LoVo (cell line): ENCODE measurements at regions not wholly inside any gene's neighbourhood (a gene's known extent, or its start where the extent isn't known, plus 50 kb on each side); places are given as distances from the start of the nearest gene placed in this dataset.

Experiments
- DNase-seq: peaks from one replicate; pipeline ENCODE4 v3.0.0-alpha.2; 2016; ENCODE audit warnings: low spot score

DNA sequence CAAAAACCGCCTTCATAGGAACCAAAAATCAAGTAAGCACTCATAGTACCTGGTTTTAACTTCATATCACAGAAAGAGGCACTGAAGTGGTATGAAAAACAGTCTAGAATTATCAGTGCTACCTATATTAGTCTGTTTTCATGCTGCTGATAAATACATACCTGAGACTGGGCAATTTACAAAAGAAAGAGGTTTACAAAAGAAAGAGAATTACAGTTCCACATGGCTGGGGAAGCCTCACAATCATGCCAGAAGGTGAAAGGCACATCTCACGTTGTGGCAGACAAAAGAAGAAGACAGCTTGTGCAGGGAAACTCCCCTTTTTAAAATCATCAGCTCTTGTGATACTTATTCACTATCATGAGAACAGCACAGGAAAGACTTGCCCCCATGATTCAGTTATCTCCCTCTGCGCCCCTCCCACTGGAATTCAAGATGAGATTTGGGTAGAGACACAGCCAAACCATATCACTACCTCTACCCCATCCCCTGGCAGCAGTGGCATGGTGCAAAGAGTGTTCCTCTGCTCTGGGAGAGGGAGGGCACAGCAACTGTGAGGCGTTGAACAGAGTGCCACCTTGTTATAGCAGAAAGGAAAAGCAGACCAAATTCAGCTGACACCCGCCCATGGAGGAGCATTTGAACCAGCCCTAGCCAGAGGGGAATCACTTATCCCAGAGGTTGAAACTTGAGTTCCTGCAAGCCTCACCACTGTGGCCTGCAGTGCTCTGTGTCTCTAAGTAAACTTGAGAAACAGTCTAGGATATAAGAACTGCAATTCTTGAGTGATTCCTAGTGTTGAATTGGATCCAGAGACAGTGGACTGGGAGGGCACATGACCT is 61.9 kb upstream of the PTPRZ1 start:
- DNase-seq: no peak

DNA sequence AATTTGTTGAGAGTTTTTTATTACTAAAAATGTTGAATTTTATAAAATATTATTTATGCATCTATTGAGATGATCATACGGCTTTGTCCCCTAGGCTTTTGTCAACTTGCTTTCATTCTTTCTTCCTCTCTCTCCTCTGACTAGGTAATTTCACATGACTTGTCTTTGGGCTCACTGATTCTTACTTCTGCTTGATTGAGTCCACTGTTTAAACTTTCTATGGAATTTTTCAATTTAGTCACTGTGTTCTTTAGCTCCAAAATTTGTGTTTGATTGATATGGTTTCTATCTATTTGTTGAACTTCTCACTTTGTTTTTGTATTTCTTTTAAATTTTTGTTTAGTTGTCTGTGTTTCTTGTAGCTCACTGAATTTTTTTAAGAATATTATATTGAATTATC is 65.9 kb upstream of the PTPRZ1 start:
- no peak for DNase-seq

DNA sequence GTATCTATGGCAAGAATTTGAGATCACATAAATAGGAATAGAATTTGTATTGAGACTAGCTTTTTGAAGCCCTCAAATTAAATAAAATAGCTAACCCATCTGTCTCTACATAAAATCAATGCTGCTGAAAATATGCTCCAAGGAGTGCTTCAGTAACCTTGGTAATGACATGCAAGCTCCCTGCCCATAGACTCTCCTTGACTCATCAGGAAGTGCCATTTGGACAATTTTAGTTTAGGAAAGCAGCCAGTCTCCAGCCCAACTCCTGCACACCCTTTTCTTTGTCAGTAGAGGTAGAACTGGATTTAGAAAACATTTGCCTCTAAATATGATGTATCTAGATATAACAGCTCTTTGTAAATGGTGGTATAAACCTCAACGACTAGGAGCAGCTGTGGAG is 69.9 kb upstream of the PTPRZ1 start:
- no peak for DNase-seq

DNA sequence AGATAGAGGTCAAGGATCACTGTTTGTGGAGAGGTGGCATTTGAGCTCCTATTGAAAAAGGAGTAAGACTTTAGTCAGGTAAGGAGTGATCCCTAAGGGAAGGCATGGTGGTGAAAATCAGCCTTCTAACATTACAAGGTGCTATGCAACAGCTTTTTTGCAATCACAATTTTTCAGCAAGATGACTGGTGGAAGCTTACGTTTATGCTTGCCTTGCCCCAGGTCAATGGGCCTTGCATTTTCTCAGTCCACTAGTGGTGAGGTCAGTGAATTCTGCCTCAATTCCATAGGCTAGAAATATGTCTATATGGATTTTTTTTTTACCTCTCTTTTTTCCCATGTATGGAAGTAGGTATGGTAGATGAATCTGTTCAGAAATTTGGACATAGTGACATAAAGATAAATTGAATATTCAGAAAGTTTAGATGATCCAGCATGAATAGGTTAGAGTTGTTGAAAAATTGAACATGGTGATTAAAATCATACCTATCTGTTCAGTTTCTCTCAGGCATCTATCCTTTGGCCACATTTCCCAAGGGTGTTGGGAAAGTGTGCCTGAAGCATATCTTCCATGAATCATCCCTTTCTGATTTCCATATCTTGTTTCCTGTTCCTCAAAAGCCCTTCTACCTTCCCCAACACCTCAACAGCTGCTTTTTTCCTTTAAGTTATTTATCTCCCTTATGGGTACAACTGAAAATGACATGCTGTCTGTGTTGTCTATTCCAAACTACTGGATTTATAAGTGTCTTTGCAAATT is 71.9 kb upstream of the PTPRZ1 start:
- no peak for DNase-seq

DNA sequence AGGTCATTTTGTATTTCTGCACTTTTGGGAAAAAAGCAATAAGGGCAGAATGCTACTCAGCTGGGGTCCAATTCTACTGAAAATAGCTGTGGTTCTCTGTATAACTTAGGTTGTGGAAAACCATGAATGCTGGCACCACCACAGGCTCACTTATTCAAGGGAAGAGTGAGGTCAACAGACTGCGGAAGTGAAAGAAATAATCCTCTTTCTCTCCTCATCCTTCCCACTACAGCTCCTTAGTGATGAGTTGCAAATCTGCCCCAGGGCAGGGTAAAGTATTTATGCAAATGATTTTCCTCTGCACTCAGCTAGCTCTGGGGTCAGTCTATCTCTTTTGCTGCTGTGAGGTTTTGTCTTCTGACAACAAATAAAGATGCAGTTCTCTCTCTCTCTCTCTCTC is 74.1 kb upstream of the PTPRZ1 start:
- no peak for DNase-seq

DNA sequence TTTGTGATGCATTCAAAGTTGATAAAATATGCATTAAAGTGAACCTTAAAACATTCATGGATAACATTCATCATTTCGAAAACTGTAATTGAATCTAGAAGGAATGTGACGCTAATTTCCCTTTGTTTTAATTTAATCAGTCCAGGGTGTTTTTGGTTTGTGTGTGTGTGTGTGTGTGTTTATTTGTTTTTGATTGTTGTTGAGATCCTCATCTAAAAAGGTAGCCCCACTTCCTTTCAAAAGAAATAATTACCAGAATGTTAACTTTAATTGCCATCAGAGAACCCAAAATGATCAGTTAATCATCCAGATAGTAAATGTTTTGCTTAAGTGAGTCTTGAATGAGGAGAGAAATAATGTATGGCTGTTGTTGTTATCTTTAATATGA is 74.5 kb upstream of the PTPRZ1 start:
- DNase-seq: no peak

DNA sequence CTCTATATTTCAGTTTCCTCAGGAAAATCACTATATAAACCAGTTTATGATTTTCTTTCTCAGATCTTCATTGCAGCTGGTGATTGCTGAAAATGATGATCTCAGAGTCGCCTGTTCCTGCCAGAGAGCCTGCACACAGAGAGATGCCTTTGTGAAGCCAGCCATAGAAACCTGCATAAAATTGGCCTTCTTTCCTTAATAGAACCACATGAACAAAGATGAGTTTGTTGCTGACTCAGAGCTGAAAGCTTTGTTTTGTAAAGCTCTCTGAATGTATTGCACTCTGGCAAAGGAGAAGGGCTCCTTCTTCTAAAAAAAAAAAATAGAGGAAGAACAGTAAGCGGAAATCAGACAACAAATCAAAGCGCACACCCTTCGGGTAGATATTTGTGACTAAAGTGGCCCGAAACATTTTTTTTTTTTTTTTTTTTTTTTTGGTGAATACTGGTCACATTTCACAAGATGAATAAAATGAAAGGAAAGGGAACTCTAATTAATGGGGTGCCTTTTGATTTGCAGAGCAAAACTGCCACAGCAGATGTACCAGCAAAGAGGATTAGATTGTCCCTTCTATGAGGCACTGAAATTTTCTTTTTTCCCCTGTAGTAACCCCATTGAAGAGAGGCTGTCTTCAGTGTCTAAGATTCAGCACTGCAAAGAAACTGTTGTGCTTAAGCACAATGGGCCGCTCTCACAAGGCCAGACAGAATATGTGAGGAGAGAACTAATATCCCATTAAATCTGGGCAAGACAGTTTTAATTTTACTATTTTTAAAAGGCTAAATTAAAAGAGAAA is 75.1 kb upstream of the PTPRZ1 start:
- DNase-seq: no peak

DNA sequence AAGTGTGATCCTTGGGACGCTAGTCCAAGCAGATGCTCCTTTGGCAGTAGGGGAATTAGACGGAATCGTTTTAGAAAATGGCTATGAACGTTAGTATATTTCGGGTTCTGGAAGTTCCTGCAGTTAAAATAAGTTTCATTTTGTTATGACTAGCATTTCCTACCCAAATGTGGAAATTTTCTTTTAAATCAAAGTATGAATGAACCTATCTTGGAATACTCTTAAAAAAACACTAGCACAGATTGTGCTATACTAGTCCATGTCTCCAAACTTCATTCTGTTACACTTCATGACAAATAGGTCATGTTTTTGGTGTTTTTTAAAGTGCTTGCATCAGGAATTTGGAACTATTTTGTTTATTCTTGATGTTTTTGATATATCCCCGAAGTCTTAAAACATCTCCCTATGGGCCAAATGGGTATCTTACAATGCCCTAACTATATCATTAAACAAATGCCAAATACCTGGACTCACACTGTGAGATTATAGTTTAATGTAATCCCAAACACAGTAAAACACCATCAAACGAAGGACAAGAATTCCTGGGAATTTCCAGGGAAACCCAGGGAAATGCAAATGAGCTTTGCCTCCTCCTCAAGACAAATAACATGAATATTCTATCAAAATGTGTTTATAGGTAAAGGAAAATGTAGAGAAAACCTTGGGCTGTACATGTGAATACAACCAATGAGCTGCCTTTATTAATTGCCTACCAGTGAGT is 75.9 kb upstream of the PTPRZ1 start:
- DNase-seq: no peak

DNA sequence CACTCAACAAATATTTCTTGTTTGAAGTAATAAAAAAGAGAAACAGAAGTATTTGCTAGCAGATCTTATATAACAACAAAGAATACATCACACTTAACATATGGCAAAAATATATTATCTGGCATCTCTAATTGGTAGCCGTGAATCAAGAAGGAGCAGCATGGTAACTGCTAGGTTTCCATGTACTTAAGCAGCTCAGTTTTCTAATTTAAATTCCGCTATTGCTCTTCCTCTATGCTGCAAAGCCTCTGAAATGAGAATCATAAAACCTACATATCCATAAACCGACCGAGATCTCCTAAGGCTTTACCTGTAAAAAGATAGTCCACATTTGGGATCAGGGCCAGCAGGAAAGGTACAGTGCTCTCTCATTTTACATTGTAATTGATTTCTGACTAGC is 76.6 kb upstream of the PTPRZ1 start:
- no peak for DNase-seq

DNA sequence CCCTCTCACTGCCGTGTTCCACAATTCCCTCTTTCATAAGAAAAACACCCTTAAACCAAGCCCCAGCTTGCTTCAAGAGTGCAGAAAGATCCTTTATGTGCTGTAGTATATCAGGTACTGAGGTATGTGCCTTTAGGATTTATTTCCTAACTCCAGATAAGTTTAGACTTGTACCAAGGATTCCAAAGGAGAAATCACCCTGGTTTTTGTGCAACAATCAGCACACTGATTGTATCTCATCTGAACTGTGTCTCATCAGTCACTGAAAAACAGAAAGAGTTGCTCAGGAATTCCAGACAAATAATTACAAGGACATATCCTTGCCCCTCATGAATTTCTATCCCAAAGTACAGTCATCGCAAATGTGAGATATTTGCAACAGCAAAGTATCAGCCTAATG is 77.2 kb upstream of the PTPRZ1 start:
- DNase-seq: no peak

DNA sequence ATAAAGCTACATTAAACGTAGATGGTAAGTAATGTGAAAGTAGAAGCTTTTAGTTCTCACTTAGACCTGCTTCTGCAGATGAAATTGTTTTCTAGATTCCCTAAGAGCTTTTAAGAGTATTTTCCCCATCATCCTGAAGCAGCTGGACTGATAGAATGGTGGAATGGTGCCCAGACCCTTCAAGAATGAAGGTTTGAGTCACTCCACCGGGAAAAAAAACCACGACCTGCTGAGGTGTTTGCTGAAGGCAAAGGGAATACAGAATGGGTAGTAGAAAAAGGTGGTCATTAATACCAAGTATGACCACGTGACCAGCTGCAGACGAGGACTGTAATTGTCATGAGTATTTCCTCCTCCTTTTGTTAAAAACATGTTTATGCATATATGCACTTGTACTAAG is 79.2 kb upstream of the PTPRZ1 start:
- no peak for DNase-seq

DNA sequence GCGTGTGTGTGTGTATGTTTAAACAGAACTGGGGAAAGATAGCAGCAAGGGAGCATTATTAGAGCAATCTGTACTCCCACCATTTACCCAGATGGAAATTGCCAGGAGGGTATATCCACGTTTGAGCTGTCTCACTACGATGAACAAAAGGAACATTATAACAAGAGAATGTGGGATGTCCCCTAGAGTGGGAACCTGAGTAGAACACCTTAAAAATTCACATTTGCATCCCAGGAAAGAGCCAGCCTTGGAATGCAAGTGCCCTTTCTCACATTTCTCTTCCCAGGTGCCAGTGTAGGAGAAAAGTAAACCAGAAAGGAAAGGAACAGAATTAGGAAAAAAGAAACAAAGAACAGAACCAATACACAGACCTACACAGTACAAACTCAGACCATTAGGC is 95.3 kb upstream of the PTPRZ1 start:
- no peak for DNase-seq

DNA sequence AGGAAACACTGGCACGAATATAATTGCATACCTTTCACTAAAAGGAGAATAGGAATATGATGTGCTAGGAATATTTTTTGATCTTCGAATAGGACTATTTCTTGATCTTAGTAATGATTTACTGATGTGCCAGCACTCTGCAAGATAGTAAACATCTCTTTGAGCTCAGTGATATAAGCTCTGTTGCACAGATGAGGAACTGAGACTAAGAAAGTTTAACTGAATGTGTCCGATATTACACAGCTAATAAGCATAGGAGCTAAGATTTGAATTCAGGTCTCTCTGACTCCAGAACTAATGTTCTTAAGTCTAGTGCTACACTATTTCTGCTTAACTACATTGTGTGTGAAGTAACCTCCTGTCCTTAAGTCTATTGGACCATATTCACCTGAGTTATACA is 98.4 kb upstream of the PTPRZ1 start:
- no peak for DNase-seq

DNA sequence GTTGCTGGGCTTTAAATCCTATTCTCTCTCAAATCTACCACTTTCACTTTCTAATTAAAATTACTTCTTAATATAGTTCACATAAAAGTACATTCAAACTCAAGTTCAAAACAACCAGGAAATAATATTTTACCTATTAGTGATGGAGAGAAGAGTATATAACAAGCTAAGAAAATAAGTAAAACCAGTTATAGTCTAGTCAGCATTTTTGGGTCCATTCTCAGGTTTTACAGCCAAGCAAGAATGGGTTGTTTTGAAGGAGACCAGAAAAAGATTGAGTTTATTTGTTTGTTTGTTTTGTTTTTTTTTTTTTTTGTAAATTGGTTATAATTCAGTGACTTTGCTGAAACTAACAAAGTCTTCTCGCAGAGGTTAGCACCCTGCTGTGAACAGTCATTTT is 106.3 kb upstream of the PTPRZ1 start:
- DNase-seq: no peak

DNA sequence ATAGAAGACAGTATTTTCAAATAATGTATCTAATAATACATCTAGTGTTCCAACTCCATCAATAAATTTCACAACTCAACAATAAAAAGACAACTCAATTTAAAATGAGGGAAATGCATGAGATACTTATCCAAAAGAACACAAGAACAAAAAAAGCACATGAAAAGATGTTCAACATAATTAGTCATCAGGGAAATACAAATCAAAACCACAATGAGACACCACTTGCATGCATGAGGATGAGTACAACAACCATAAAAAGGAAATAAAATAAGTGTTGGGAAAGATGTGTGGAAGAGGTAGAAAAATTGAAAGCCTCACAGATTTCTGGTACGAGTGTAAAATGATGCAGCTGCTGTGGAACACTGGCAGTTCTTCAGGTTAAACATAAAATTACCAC is 111.6 kb upstream of the PTPRZ1 start:
- DNase-seq: no peak

DNA sequence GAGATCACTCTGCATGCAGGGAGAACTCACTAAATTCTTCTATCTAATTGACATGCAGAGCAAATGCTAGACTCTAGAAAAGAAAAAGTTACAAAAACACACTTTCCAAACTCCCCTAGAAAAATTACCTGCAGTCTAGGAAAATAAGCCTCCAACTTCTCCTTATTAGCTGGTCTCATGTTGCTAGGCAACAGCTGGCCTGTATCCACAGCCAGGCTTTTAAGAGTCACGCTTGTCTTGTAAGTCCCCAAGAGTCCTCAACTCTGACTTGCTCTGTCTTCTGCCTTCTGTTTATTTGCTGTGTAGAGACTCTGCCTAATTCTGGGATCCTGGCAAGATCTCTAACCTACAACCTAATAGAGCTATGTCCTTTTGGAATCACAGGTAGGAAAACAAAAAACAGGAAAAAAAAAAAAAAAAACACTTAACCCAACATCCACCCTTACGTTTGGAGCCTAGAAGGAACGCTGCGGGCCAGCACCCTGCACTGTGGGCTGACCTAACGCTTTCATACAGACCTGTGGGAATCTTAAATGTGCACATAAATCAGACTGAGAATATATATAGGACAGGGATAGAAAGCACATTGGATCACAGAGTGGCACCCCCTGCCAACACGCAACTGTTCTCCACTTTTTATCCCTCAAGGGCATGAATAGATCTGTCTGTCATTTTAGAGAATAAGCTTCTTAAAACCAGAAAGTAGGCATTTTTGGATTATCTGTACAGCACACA is 117.0 kb upstream of the PTPRZ1 start:
- no peak for DNase-seq

DNA sequence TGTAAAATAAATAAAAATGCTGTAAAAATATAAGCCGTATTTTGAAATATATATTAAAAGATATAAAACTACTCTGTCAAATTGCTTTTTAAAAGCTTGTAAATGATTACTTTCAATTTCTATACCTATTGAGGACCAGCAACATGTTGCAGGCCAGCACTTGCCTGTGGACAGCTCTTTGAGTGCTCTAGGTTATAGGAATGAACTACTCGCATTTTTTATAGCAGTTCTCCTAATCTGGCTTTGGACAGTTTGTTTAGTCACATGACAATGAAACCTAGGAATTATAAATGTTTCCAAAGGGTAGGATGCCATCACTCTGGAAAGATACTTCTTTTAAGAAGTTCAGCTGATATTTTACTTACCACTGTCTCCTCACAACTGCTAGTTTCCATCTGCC is 117.7 kb upstream of the PTPRZ1 start:
- no peak for DNase-seq

DNA sequence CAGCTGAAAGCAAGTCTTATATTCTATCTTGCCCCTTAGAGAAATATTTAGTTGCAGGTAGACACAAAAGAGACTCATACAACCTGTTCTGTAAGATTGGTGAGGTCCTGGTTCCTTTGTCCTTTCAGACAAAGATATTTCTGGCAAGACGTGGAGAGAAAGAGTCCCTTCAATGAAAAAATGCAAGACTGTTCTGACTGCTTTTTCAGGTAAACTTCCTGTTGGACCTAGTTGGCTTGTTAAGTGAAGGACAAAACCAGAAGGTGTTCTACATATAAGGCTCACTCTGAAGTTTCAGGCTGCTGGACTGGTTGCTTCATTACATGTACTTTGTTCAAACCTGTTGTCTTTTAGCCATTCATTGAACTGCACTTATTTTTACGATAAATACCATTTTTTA is 119.0 kb upstream of the PTPRZ1 start:
- DNase-seq: no peak

DNA sequence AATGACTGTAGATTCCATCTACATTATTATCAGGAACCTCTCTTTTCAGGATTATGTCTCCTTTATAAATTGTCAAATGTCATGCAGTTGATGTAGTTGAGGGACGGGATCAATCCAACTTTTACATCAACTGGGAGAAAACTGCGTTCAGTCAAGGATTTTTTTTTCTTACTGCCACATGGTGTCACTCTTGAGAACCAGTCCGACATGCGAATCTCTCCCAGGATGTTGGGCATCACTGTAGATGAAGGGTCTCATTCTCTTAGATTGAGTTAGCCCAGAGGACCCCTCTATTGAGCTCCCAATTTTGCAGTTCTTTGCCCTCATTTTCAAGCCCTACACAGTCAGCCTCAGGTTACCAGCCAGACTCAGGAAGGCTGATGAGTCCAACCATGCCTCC is 120.3 kb upstream of the PTPRZ1 start:
- peak; percentile 22 for DNase-seq

DNA sequence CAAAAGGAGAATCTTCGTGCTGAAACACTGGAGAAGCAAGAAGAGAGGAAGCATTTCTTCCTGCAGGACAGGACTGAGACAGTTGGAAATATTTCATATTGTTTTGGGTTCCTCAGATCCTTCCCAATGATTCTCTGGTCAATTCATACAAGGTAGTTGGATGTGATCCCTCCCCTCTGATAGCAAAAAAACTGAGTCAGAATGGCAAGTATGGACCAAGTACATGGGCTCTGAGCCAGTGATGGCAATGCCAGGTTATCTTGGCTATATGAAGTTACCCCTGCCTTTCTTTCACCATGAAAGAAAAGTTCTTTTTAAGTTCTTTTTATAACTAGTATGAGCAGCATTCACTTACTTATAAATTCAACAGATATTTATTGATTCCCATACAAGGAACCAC is 124.4 kb upstream of the PTPRZ1 start:
- DNase-seq: no peak

DNA sequence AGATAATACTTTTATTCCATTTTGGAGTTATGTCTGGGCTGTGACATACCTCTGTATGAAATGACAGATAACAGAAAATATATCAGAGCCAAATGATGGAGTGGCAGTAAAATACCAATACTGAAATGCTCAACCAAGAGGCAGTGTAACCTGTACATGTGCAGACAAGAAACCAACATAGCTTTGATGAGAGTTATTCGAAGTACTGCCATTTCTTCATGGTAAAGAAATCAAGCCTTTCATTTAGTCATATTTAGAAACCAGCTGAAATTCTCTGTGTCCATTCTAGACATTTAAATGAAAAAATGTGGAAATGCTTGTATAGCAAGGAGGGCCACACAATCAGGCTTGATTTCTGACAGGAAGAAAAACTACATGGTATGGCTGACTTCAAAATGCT is 127.1 kb upstream of the PTPRZ1 start:
- DNase-seq: no peak

DNA sequence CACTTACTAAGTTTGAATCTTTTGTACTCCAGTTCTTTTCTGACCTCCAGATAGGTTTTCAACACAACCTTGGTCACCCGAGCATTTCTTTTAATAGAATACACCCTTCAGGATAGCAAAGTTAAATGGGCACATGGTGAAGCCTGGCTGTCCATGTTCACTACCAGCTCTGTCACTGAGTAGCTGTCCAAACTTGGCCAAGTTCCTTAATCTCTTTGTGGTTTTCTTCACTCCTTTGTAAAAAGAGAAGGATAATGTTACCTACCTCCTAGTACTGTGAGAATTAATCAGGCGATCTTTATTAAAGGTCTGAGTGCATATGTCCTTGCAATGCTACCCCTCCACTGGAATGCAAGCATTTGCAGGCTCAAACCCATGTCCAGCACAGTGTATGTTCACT is 128.1 kb upstream of the PTPRZ1 start:
- DNase-seq: no peak
